ENCODE measurements at regions not wholly inside any gene's neighbourhood (a gene's known extent, or its start where the extent isn't known, plus 50 kb on each side); places are given as distances from the start of the nearest gene placed in this dataset.

GRCh38 chr5:57839437-57840079 is 356.9 kb upstream of the ACTBL2 start:
- Histone ChIP-seq H3K36me3 (ENCODE audit: control insufficient read depth in 2 of 4, insufficient read depth in 4 of 4, low read length in 3 of 4) (no peaks in the 10 kb centered on the region), H3K4me3 (ENCODE audit: extremely low read depth in 1 of 4, insufficient read depth in 2 of 4, low read depth in 3 of 4, low read length in 4 of 4) (no peak overlapping the region), H3K4ac (replicated peaks; ENCODE audit: insufficient read length, low read depth, low read length) (no peak overlapping the region), H4K5ac (ENCODE audit: insufficient read length, low read depth, low read length) (no peak overlapping the region), H3K27ac (ENCODE audit: low read depth, low read length) (no peak overlapping the region), H3K9ac (replicated peaks in 1 of 4; ENCODE audit: extremely low read depth in 1 of 4, low read depth in 3 of 4, low read length in 3 of 4) (no peak overlapping the region), H2BK120ac (replicated peaks; ENCODE audit: low read depth, low read length) (peak overlapping the region; percentile 56), H3K79me2 (ENCODE audit: control insufficient read depth in 1 of 2, insufficient read depth in 2 of 2, low read length in 2 of 2) (no peaks in the 10 kb centered on the region), H3K79me1 (ENCODE audit: low read depth, low read length) (no peaks in the 10 kb centered on the region), H3K23me2 (ENCODE audit: low read depth, low read length) (no peaks in the 10 kb centered on the region), H2BK12ac (ENCODE audit: low read depth, low read length) (no peak overlapping the region), H3K14ac (ENCODE audit: insufficient read length) (no peak overlapping the region), H4K20me1 (replicated peaks in 1 of 2; ENCODE audit: control insufficient read depth in 1 of 2, insufficient read depth in 2 of 2, low read length in 2 of 2) (no peaks in the 10 kb centered on the region), H3K18ac (ENCODE audit: extremely low read depth, low read length) (no peak overlapping the region), H3K27me3 (replicated peaks in 1 of 4; ENCODE audit: control insufficient read depth in 3 of 4, extremely low read depth in 1 of 4, insufficient read depth in 3 of 4, low read length in 3 of 4) (no peaks in the 10 kb centered on the region), H3K9me3 (ENCODE audit: insufficient read depth in 2 of 2, low read depth in 1 of 2, low read length in 1 of 2) (peaks cover 0 to 5% of the 10 kb centered on the region in 2 experiments; a peak in 1 of 4 replicates), H3K4me1 (replicated peaks in 1 of 4; ENCODE audit: control insufficient read depth in 3 of 4, insufficient read depth in 4 of 4, low read length in 3 of 4) (peaks cover 0 to 16% (median 6%) of the 10 kb centered on the region in 4 experiments; a peak in 3 of 7 replicates), H4K91ac (replicated peaks; ENCODE audit: insufficient read length, low read length) (no peak overlapping the region), H2AFZ (ENCODE audit: low read length) (no peak overlapping the region), H2BK20ac (ENCODE audit: low read length) (no peak overlapping the region), H2BK5ac (ENCODE audit: low read depth, low read length) (no peak overlapping the region), H2BK15ac (ENCODE audit: low read length) (no peak overlapping the region), H3K23ac (ENCODE audit: insufficient read length) (no peak overlapping the region), H3K56ac (replicated peaks; ENCODE audit: insufficient read length, low read depth, low read length) (no peak overlapping the region), H4K8ac (ENCODE audit: extremely low read depth, insufficient read depth, low read length) (no peak overlapping the region), H3K4me2 (ENCODE audit: insufficient read depth in 1 of 2, low read depth in 2 of 2, low read length in 2 of 2) (no peak overlapping the region), H2AK5ac (ENCODE audit: low read depth, low read length) (no peak overlapping the region)
- 100% methylated on average over 1 of the region's 1 CpG; no CpG with 5 or more reads in 1 of the 2 experiments for WGBS, 2 experiments (ENCODE audit: extremely low coverage in 1 of 2, insufficient coverage in 1 of 2, insufficient read length in 1 of 2, insufficient replicate concordance in 2 of 2, low coverage in 1 of 2, low lambda C conversion rate in 2 of 2, missing lambda C conversion rate in 1 of 2)
- DNase-seq (ENCODE audit: low read depth in 1 of 2, low spot score in 2 of 2) (no peak), FAIRE-seq (no peak)
- CTCF ChIA-PET (ENCODE audit: partially characterized antibody): no interaction called here
- no peak for TF ChIP-seq SUZ12 (IDR thresholded peaks at IDR 0.05; ENCODE audit: low read length)
- TF ChIP-seq MAFK (IDR thresholded peaks at IDR 0.05; ENCODE audit: low read depth, low read length): no peak
- TF ChIP-seq CTCF (IDR thresholded peaks at IDR 0.05; ENCODE audit: control extremely low read depth in 1 of 3, insufficient read depth in 1 of 3, low read depth in 1 of 3, low read length in 3 of 3): no peak
- TF ChIP-seq SAP30 (IDR thresholded peaks at IDR 0.05; ENCODE audit: insufficient read depth, insufficient replicate concordance, low read length): no peak
- TF ChIP-seq NANOG (IDR thresholded peaks at IDR 0.05; ENCODE audit: insufficient read depth, low read depth, low read length, poor library complexity, severe bottlenecking): no peak
- TF ChIP-seq EP300 (IDR thresholded peaks at IDR 0.05; ENCODE audit: borderline replicate concordance in 1 of 2, low read depth in 2 of 2, low read length in 2 of 2): no peak
- TF ChIP-seq SP2 (IDR thresholded peaks at IDR 0.05; ENCODE audit: low read length): no peak
- TF ChIP-seq JUND (IDR thresholded peaks at IDR 0.05; ENCODE audit: low read length): no peak
- TF ChIP-seq CTBP2 (IDR thresholded peaks at IDR 0.05; ENCODE audit: borderline replicate concordance, insufficient read depth, insufficient read length, low read length): no peak
- POLR2A ChIA-PET (ENCODE audit: partially characterized antibody): no interaction called here

Data from H1 (cell line).